GM19463 (cell line): ENCODE measurements at regions not wholly inside any gene's neighbourhood (a gene's known extent, or its start where the extent isn't known, plus 50 kb on each side); places are given as distances from the start of the nearest gene placed in this dataset.

Experiments used
- ATAC-seq: cut with Tn5 transposase; IDR thresholded peaks from one replicate; pipeline ENCODE4 v1.9.1; 2021; ENCODE audit warnings: mild to moderate bottlenecking, moderate library complexity; ENCODE audit not compliant: unreplicated experiment

GRCh38 chr10:20958764-20959163 lies 61.7 kb upstream of the NEBL start:
- no peak for ATAC-seq

DNA sequence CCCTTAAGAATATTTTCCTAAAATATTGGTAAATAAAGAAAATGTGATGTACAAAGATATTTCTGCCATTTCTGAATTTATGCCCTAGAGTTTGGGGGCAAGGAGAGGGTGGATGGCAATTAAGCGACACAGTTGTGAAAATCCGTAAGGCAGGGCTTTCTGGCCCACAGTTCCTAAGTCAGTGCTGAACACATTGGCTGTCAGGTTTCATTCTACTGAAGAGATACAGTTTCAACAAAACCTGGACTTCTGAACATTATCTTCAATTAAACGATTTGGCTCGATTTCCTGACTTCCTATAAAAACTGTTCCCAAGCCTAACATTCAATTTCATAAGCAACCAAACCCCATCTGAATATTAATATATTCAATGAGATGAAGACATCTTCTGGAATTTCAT lies 61.1 kb upstream of the NEBL start:
- no peak for ATAC-seq

- no peak for ATAC-seq
These were observed 60.6 kb upstream of the NEBL start for GRCh38 chr10:20957744-20958143.

DNA sequence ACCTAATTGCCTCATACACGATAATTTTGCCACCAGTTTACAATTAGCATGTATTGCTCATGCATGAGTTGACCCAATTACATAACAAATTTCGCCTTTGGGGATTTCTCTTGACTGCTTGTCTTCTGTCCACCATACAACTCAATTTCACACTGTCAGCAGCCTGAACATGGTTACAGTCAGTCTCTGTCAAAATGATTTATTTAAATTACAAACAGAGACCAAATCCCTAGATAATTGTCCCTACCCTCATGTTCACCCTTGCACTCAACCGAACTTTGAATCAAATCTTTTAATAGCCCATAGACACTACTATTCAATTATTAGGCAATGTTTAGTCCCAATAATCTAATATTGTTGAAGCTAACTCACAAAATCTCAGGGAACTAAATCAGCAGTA lies 59.7 kb upstream of the NEBL start:
- ATAC-seq: no peak

GRCh38 chr10:20955355-20955893 lies 58.3 kb upstream of the NEBL start:
- ATAC-seq: no peak

- ATAC-seq: no peak
These were observed 57.4 kb upstream of the NEBL start for GRCh38 chr10:20954519-20954918.

DNA sequence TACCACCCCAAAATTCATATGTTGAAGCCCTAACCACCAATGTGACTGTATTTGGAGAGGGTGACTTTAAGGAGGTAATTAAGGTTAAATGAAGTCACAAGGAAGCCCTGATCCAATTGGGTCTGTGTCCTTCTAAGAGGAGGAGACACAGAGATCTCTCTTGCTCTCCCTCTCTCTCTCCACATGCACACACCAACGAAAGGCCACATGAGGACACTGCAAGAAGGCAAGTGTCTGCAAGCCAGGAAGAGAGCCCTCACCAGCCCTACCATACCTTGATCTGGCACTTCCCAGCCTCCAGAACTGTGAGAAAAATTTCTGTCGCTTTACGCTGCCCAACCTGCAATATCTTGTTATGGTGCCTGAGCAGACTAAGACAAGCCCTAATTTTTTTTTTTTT lies 56.0 kb upstream of the NEBL start:
- ATAC-seq: no peak

DNA sequence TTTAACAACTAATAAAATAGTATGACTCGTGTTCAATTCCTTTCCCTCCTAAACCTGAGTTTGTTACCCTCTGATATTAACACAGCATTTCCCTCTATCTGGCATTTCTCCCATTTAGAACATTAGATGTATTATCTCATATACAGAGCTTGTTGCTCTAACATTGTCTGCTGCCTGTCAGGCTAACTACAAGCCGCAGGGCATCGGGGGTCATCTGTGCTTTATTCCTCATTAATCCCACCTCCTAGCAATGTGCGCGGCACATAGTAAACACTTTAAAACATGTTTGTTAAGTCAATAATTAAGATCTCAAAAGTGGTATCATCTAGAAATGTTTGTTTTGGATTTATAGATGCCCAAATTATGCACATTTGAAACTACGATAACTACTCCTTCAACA lies 52.9 kb upstream of the NEBL start:
- no peak for ATAC-seq

DNA sequence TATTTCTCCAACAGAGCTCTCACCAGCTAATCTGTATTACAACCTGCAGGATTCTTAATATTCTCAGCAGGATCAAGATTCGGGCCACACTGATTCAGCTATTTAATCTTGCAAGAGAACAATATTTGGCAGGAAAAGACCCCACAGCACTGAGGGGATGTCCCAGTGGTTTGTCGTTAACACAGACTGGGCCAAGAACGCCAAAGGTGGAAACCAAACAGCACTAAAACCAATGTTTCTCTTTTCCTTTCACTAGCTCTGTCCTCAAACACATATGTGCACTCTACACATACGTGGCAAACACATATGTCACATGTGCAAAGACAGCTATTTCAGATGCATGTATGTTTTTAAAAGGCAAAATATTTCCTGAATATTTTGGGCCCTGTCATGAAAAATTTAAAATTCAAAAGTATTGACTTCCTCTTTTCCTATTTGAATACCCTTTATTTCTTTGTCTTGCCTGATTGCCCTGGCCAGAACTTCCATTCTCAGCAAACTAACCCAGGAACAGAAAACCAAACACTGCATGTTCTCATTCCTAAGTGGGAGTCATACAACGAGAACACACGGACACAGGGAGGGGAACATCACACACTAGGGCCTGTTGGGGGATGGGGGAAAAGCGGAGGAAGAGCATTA lies 51.7 kb upstream of the NEBL start:
- ATAC-seq: peak; percentile 84
